ENCODE measurements at regions not wholly inside any gene's neighbourhood (a gene's known extent, or its start where the extent isn't known, plus 50 kb on each side); places are given as distances from the start of the nearest gene placed in this dataset.
"Not testable (repeated sequence)": the region's sequence is repeated elsewhere in the genome, so short reads cannot be mapped to it uniquely, and the experiment has no call there.

GRCh38 chr10:3331690-3332230, 159.2 kb upstream of the PITRM1 start:
- WGBS, 2 experiments (ENCODE audit: insufficient coverage in 2 of 2): 95 to 97% methylated on average over 21 to 23 of the region's 23 CpGs

GRCh38 chr10:3331187-3331586, 158.6 kb upstream of the PITRM1 start:
- Histone ChIP-seq H3K4me3 (ENCODE audit: extremely low read depth, insufficient read depth, low read length, poor library complexity, severe bottlenecking) (no peak overlapping the region), H3K9me3 (ENCODE audit: control insufficient read depth, low read length) (no peaks in the 10 kb centered on the region), H3K4me1 (ENCODE audit: control insufficient read depth, insufficient read depth, low read length, poor library complexity, severe bottlenecking) (peaks cover 2% of the 10 kb centered on the region), H3K36me3 (ENCODE audit: control insufficient read depth, insufficient read depth, low read length) (no peaks in the 10 kb centered on the region), H3K27ac (ENCODE audit: low read depth, low read length, severe bottlenecking) (no peak overlapping the region)
- WGBS, 2 experiments (ENCODE audit: insufficient coverage in 2 of 2): 90 to 91% methylated on average over 10 to 13 of the region's 17 CpGs

More at GRCh38 chr10:3331690-3332230, 159.2 kb upstream of the PITRM1 start:
- H3K36me3 ChIP-seq (ENCODE audit: control insufficient read depth, insufficient read depth, low read length): no peaks in the 10 kb centered on the region
- H3K4me3 ChIP-seq (ENCODE audit: extremely low read depth, insufficient read depth, low read length, poor library complexity, severe bottlenecking): no peak overlapping the region
- no peak overlapping the region for H3K27ac ChIP-seq (ENCODE audit: low read depth, low read length, severe bottlenecking)
- H3K9me3 ChIP-seq (ENCODE audit: control insufficient read depth, low read length): no peaks in the 10 kb centered on the region
- peaks cover 4% of the 10 kb centered on the region for H3K4me1 ChIP-seq (ENCODE audit: control insufficient read depth, insufficient read depth, low read length, poor library complexity, severe bottlenecking)

DNA sequence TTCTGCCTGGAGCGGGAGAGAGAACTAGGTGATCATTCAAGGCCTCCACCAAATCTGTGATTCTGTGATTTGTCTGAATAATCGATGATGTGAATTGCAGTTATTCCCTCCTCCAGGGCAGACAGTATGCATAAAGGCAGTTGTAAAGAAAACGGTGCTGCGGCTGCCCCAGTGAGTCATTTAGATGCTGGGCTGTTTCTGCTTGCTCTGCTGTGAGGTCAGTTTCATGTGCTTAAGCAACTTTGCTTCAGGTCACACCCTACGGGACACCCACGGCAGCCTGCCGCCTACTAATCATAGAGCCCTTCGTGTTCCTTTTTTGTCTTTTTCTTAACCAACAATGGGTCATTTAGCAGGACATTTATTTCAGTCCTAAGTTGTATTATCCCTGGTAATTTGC, 158.1 kb upstream of the PITRM1 start:
- H3K4me1 ChIP-seq (ENCODE audit: control insufficient read depth, insufficient read depth, low read length, poor library complexity, severe bottlenecking): no peaks in the 10 kb centered on the region
- H3K4me3 ChIP-seq (ENCODE audit: extremely low read depth, insufficient read depth, low read length, poor library complexity, severe bottlenecking): no peak overlapping the region
- H3K36me3 ChIP-seq (ENCODE audit: control insufficient read depth, insufficient read depth, low read length): no peaks in the 10 kb centered on the region
- H3K9me3 ChIP-seq (ENCODE audit: control insufficient read depth, low read length): no peaks in the 10 kb centered on the region
- H3K27ac ChIP-seq (ENCODE audit: low read depth, low read length, severe bottlenecking): no peak overlapping the region
- WGBS, 2 experiments (ENCODE audit: insufficient coverage in 2 of 2): 67% methylated on average over 5 to 8 of the region's 8 CpGs

DNA sequence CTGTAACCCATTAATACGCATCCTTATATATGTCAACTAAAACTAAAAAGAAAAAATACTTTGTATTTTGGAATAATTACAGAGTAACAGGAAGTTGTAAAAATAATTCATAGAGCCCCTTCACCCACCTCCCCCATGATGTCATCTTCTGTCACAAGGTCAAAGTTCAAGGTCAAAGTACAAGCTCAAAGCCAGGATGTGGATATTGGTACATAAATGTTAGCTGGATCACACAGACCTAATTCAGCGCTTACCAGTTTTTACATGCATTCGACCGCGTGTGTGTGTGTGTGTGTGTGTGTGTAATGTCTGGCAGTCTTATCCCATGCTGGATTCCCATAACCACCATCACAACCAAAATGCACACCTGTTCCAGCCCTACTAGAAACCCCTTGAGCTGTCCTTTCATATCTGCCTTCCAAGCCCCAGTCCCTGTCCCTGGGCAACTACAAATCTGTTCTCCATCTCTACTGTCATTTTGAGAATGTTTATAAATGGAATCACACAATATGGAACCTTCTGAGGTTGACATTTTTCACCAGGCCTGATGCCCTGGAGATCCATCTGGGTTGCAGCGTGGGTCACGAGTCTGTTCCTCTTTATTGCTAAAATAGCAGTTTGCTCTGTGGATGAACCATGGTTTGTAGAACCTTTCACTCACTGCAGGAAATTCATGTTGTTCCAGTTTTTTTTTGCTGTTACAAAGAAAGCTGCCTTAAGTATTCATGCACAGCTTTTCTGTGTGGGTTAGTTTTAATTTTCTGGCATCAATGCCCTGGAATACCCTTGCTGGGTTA, 153.6 kb upstream of the PITRM1 start:
- Histone ChIP-seq H3K36me3 (ENCODE audit: control insufficient read depth, insufficient read depth, low read length) (no peaks in the 10 kb centered on the region), H3K4me1 (ENCODE audit: control insufficient read depth, insufficient read depth, low read length, poor library complexity, severe bottlenecking) (no peaks in the 10 kb centered on the region), H3K9me3 (ENCODE audit: control insufficient read depth, low read length) (no peaks in the 10 kb centered on the region), H3K27ac (ENCODE audit: low read depth, low read length, severe bottlenecking) (no peak overlapping the region), H3K4me3 (ENCODE audit: extremely low read depth, insufficient read depth, low read length, poor library complexity, severe bottlenecking) (no peak overlapping the region)
- 100% methylated on average over 2 of the region's 7 CpGs for WGBS, 2 experiments (ENCODE audit: insufficient coverage in 2 of 2)

GRCh38 chr10:3324612-3325038, 152.0 kb upstream of the PITRM1 start:
- Histone ChIP-seq H3K4me1 (ENCODE audit: control insufficient read depth, insufficient read depth, low read length, poor library complexity, severe bottlenecking) (no peaks in the 10 kb centered on the region), H3K9me3 (ENCODE audit: control insufficient read depth, low read length) (no peaks in the 10 kb centered on the region), H3K36me3 (ENCODE audit: control insufficient read depth, insufficient read depth, low read length) (no peaks in the 10 kb centered on the region), H3K4me3 (ENCODE audit: extremely low read depth, insufficient read depth, low read length, poor library complexity, severe bottlenecking) (no peak overlapping the region), H3K27ac (ENCODE audit: low read depth, low read length, severe bottlenecking) (no peak overlapping the region)
- 82 to 83% methylated on average over 6 of the region's 8 CpGs for WGBS, 2 experiments (ENCODE audit: insufficient coverage in 2 of 2)

GRCh38 chr10:3323865-3324498, 151.4 kb upstream of the PITRM1 start:
- Histone ChIP-seq H3K4me1 (ENCODE audit: control insufficient read depth, insufficient read depth, low read length, poor library complexity, severe bottlenecking) (no peaks in the 10 kb centered on the region), H3K27ac (ENCODE audit: low read depth, low read length, severe bottlenecking) (no peak overlapping the region), H3K9me3 (ENCODE audit: control insufficient read depth, low read length) (no peaks in the 10 kb centered on the region), H3K36me3 (ENCODE audit: control insufficient read depth, insufficient read depth, low read length) (no peaks in the 10 kb centered on the region), H3K4me3 (ENCODE audit: extremely low read depth, insufficient read depth, low read length, poor library complexity, severe bottlenecking) (no peak overlapping the region)
- WGBS, 2 experiments (ENCODE audit: insufficient coverage in 2 of 2): 93 to 96% methylated on average over 9 to 10 of the region's 11 CpGs

- Histone ChIP-seq H3K9me3 (ENCODE audit: control insufficient read depth, low read length) (no peaks in the 10 kb centered on the region), H3K27ac (ENCODE audit: low read depth, low read length, severe bottlenecking) (no peak overlapping the region), H3K4me3 (ENCODE audit: extremely low read depth, insufficient read depth, low read length, poor library complexity, severe bottlenecking) (no peak overlapping the region), H3K4me1 (ENCODE audit: control insufficient read depth, insufficient read depth, low read length, poor library complexity, severe bottlenecking) (no peaks in the 10 kb centered on the region), H3K36me3 (ENCODE audit: control insufficient read depth, insufficient read depth, low read length) (no peaks in the 10 kb centered on the region)
- WGBS, 2 experiments (ENCODE audit: insufficient coverage in 2 of 2): 95 to 100% methylated on average over 7 to 8 of the region's 9 CpGs
Observed at GRCh38 chr10:3321123-3321522, 148.5 kb upstream of the PITRM1 start.

DNA sequence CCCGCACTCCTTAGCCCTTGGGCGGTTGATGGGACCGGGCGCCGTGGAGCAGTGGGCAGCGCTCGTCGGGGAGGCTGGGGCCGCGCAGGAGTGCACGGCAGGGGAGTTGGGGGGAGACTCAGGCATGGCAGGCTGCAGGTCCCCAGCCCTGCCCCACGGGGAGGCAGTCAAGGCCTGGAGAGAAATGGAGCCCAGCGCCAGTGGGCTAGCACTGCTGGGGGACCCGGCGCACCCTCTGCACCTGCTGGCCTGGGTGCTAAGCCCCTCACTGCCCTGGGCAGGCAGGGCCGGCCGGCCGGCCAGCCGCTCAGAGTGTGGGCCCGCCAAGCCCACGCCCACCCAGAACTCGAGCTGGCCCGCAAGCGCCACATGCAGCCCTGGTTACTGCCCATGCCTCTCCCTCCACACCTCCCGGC, 147.2 kb upstream of the PITRM1 start:
- H3K9me3 ChIP-seq (ENCODE audit: control insufficient read depth, low read length): no peaks in the 10 kb centered on the region
- H3K36me3 ChIP-seq (ENCODE audit: control insufficient read depth, insufficient read depth, low read length): no peaks in the 10 kb centered on the region
- H3K27ac ChIP-seq (ENCODE audit: low read depth, low read length, severe bottlenecking): no peak overlapping the region
- no peak overlapping the region for H3K4me3 ChIP-seq (ENCODE audit: extremely low read depth, insufficient read depth, low read length, poor library complexity, severe bottlenecking)
- H3K4me1 ChIP-seq (ENCODE audit: control insufficient read depth, insufficient read depth, low read length, poor library complexity, severe bottlenecking): no peaks in the 10 kb centered on the region
- WGBS, 2 experiments (ENCODE audit: insufficient coverage in 2 of 2): 91 to 97% methylated on average over 9 to 19 of the region's 25 CpGs

DNA sequence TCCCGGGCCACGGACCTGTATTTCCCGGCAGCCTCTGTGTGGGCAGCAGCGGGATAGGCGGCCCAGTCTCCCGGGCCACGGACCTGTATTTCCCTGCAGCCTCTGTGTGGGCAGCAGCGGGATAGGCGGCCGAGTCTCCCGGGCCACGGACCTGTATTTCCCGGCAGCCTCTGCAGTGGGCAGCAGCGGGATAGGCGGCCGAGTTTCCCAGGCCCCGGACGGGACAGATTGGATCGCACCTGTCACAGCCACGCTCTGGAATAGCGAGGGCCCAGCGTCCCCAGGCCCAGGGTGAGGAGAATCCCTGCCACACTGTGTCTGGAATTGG, 145.9 kb upstream of the PITRM1 start:
- not testable (repeated sequence) for H3K9me3 ChIP-seq (ENCODE audit: control insufficient read depth, low read length); H3K4me1 ChIP-seq (ENCODE audit: control insufficient read depth, insufficient read depth, low read length, poor library complexity, severe bottlenecking); H3K4me3 ChIP-seq (ENCODE audit: extremely low read depth, insufficient read depth, low read length, poor library complexity, severe bottlenecking); H3K27ac ChIP-seq (ENCODE audit: low read depth, low read length, severe bottlenecking); H3K36me3 ChIP-seq (ENCODE audit: control insufficient read depth, insufficient read depth, low read length)
- WGBS, 2 experiments (ENCODE audit: insufficient coverage in 2 of 2): 93 to 96% methylated on average over 16 to 22 of the region's 22 CpGs

DNA sequence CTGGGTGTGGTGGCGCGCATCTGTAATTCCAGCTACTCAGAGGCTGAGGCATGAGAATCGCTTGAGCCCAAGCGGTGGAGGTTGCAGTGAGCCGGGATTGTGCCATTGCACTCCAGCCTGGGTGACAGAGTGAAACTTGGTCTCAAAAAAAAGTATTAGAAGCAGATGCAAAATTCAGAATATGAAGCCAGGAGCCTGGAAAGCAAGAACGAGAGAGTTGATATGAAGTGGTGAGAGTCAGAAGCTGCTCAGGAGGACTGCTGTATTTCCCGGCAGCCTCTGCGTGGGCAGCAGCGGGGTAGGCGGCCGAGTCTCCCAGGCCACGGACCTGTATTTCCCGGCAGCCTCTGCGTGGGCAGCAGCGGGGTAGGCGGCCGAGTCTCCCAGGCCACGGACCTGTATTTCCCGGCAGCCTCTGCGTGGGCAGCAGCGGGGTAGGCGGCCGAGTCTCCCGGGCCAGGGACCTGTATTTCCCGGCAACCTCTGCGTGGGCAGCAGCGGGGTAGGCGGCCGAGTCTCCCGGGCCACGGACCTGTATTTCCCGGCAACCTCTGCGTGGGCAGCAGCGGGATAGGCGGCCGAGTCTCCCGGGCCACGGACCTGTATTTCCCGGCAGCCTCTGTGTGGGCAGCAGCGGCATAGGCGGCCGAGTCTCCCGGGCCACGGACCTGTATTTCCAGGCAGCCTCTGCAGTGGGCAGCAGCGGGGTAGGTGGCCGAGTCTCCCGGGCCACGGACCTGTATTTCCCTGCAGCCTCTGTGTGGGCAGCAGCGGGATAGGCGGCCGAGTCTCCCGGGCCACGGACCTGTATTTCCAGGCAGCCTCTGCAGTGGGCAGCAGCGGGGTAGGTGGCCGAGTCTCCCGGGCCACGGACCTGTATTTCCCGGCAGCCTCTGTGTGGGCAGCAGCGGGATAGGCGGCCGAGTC, 145.2 kb upstream of the PITRM1 start:
- H3K9me3 ChIP-seq (ENCODE audit: control insufficient read depth, low read length); H3K4me3 ChIP-seq (ENCODE audit: extremely low read depth, insufficient read depth, low read length, poor library complexity, severe bottlenecking); H3K4me1 ChIP-seq (ENCODE audit: control insufficient read depth, insufficient read depth, low read length, poor library complexity, severe bottlenecking); H3K27ac ChIP-seq (ENCODE audit: low read depth, low read length, severe bottlenecking); H3K36me3 ChIP-seq (ENCODE audit: control insufficient read depth, insufficient read depth, low read length): not testable (repeated sequence)
- WGBS, 2 experiments (ENCODE audit: insufficient coverage in 2 of 2): 94 to 96% methylated on average over 9 to 24 of the region's 61 CpGs
